NCI-H526 treated with DMSO at 0.1 percent for 48 hours (cell line): ENCODE measurements at regions not wholly inside any gene's neighbourhood (a gene's known extent, or its start where the extent isn't known, plus 50 kb on each side); places are given as distances from the start of the nearest gene placed in this dataset.
A peak's percentile ranks its signal among the peaks of the same experiment; 100 is the strongest.

Experiments
- DNase-seq: peaks from one replicate; lab custom pipeline; 2025; lab: John Stamatoyannopoulos, UW

- no peak for DNase-seq
Observed at GRCh38 chr19:28882818-28883217, 330.1 kb downstream of the UQCRFS1 start.

GRCh38 chr19:28881616-28882015, 331.3 kb downstream of the UQCRFS1 start:
- peak; percentile 27 for DNase-seq

GRCh38 chr19:28880735-28881401, 332.1 kb downstream of the UQCRFS1 start:
- no peak for DNase-seq

- DNase-seq, result peak; percentile 62
Observed at GRCh38 chr19:28878862-28879566, 333.9 kb downstream of the UQCRFS1 start.

- no peak for DNase-seq
Observed at GRCh38 chr19:28876609-28877123, 336.3 kb downstream of the UQCRFS1 start.

GRCh38 chr19:28874742-28875141, 338.2 kb downstream of the UQCRFS1 start:
- no peak for DNase-seq

GRCh38 chr19:28873301-28873700, 339.6 kb downstream of the UQCRFS1 start:
- DNase-seq, result no peak

- no peak for DNase-seq
Observed at GRCh38 chr19:28871099-28871725, 341.7 kb downstream of the UQCRFS1 start.

GRCh38 chr19:28869459-28869858, 343.5 kb downstream of the UQCRFS1 start:
- no peak for DNase-seq

GRCh38 chr19:28868836-28869235, 344.1 kb downstream of the UQCRFS1 start:
- no peak for DNase-seq

- DNase-seq, result no peak
Observed at GRCh38 chr19:28867978-28868377, 345.0 kb downstream of the UQCRFS1 start.

GRCh38 chr19:28864577-28865042, 348.3 kb downstream of the UQCRFS1 start:
- no peak for DNase-seq

GRCh38 chr19:28864024-28864503, 348.9 kb downstream of the UQCRFS1 start:
- no peak for DNase-seq

- DNase-seq, result no peak
Observed at GRCh38 chr19:28862238-28862637, 350.7 kb downstream of the UQCRFS1 start.

GRCh38 chr19:28859811-28860210, 353.1 kb downstream of the UQCRFS1 start:
- DNase-seq, result no peak

- DNase-seq, result no peak
Observed at GRCh38 chr19:28858933-28859332, 354.0 kb downstream of the UQCRFS1 start.

GRCh38 chr19:28857967-28858366, 355.0 kb downstream of the UQCRFS1 start:
- no peak for DNase-seq

- no peak for DNase-seq
Observed at GRCh38 chr19:28855216-28855615, 357.7 kb downstream of the UQCRFS1 start.

GRCh38 chr19:28847468-28847867, 365.5 kb downstream of the UQCRFS1 start:
- DNase-seq, result no peak

GRCh38 chr19:28846094-28846812, 366.7 kb downstream of the UQCRFS1 start:
- DNase-seq, result no peak

GRCh38 chr19:28843761-28844492, 369.0 kb downstream of the UQCRFS1 start:
- DNase-seq, result no peak
